Activated CD4-positive, alpha-beta T cell treated with anti-CD3 and anti-CD28 coated beads for 4 hours (primary cell): ENCODE measurements at regions not wholly inside any gene's neighbourhood (a gene's known extent, or its start where the extent isn't known, plus 50 kb on each side); places are given as distances from the start of the nearest gene placed in this dataset.

Experiments used
- DNase-seq, 2 donors: peaks; one replicate each; pipeline ENCODE4 v3.0.0-alpha.2; 2020

GRCh38 chr1:114314098-114314497 lies 160.4 kb upstream of the SYT6 start:
- DNase-seq: no peak

- no peak for DNase-seq
These were observed 157.1 kb upstream of the SYT6 start for GRCh38 chr1:114310695-114311271.

GRCh38 chr1:114302821-114303220 lies 149.2 kb upstream of the SYT6 start:
- DNase-seq: no peak

DNA sequence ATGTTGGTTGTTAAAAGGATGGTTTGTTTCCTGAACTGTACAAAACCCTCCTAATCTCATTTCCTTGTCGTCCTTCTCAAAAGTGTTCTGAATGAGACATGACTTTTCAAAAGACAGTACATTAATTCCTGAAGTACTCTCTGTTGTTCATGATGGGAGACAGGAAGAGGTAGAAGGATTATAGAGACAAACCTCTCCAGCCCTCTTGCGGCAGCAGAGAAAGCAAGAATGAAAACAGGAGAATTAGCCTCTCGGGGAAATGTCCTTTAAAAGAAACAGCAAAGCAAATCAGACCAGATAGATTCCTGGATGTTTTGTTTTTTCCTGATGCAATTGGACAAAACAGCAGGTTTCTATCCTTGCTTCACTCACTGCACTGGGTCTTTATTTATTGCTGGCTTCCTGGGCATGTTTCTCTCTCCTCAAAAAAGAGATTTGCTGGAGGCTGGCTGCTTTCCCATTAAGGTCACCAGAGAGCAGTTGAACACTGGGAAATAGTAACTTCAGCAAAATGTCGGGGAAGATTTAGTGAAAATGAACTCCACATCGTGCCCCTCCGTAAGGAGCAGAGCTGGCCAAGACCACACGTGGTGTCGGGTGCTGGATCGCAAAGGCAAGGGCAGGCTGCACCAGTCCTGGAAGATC lies 145.8 kb upstream of the SYT6 start:
- no peak for DNase-seq

- DNase-seq: no peak
These were observed 144.3 kb upstream of the SYT6 start for GRCh38 chr1:114298008-114298407.

DNA sequence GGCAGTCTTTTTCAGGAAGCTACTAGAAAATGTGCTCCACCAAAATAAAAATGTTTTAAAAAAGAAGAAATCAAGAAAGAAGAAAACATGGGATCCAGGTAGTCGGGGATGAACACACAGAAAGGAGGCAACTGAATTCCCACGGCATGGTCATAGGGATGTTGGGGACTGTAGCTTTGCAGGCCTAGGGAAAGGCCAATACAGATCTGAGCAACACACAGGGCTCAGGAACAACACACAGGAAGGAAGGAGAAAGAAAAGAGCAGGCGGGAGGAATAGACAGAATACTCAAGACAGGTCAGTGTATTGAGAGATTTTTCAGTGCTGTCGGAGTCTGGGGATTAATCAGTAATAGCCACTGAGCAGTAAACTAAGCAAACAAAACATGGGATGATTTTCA lies 142.7 kb upstream of the SYT6 start:
- DNase-seq: no peak

- no peak for DNase-seq
These were observed 141.7 kb upstream of the SYT6 start for GRCh38 chr1:114295321-114295720.

- DNase-seq: no peak
These were observed 139.2 kb upstream of the SYT6 start for GRCh38 chr1:114292835-114293234.

GRCh38 chr1:114292194-114292593 lies 138.5 kb upstream of the SYT6 start:
- DNase-seq: no peak

GRCh38 chr1:114290776-114291175 lies 137.1 kb upstream of the SYT6 start:
- DNase-seq: no peak

GRCh38 chr1:114290341-114290740 lies 136.7 kb upstream of the SYT6 start:
- DNase-seq: no peak

- DNase-seq: no peak
These were observed 136.2 kb upstream of the SYT6 start for GRCh38 chr1:114289824-114290223.

GRCh38 chr1:114289306-114289705 lies 135.6 kb upstream of the SYT6 start:
- DNase-seq: no peak

DNA sequence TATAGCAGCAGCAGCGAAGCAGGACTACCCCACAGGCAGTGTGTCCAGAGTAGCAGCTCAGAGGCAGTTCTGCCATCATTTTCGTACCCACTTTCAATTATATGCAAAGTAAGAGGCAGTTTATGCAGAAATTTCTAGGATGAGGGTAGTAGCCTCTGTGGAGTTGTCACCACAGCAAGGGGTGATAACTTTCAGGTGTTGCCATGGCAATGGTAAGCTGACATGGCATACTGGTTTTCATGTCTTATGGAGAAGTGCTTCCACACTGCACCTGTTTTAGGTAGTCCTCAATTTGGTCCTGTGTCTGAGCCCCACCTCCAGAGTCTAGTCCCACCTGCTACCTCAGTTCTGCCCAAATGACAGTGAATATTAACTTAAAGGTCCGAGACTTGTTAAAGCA lies 133.3 kb upstream of the SYT6 start:
- DNase-seq: no peak

DNA sequence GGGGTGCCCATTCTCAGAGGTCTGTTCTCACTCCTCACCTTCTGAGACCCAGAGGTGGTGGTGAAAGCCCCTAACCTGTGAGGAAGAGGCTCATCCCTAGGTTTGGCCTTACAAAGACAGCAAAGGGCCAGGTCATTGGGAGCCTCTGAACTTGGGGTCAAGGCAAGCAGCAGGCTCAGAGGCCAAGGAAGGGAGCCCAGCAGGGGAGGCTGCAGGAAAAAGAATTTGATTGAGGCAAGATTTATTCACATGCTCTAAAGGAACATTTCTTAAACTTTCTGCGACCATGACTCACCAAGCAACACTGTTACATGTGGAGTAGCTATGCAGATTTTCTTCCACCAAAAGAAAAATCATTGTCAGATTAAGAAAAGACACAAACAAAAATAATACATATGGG lies 132.5 kb upstream of the SYT6 start:
- DNase-seq: no peak

DNA sequence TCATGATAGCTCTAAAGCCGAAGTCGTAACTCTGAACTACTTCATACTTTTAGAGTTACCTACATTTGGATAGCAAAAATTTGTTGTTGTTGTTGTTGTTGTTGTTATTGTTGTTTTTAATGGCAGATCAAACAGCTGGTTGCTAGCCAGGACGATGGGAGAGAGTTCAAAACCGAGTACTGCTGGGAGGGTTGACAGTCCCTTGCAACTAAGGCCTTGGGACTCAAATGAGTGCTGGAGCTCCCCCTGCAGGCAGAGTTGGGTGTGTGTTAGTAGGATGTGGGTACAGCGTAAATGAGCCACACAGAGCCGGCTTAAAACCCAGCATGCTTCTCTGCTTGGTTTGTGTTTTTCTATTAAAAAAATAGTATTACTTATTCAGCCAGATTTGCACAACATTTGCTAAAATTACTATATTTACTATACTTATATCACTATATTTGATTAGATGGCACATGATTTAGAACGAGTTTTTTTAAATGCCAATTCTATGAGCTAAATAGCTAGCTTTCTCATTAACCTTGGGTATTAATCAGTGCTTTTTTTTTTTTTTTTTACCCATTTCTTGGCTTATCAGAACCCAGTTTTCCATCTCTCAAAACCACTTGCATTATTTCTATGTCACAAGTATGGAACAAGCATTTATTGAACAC lies 129.2 kb upstream of the SYT6 start:
- peak; percentile 78 to 85 for DNase-seq

GRCh38 chr1:114278911-114279310 lies 125.2 kb upstream of the SYT6 start:
- DNase-seq: no peak

DNA sequence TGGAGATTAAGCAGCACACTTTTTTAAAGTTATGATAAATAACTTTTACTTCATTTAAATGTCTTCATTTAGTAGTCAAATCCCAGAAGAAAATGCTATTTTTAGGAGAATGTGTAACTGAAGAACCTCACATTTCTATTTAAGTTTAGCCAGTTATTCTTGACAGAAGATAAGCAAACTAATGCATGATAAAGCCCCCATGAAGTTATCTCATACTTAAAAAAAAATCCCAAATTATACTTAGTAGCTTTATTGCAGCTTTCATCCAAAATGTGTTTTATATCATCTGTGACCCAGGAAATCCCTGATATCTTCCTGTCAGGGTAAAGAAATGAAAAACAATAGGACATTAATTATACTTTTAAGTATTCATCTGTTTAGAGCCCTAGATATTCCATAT lies 124.8 kb upstream of the SYT6 start:
- no peak for DNase-seq

GRCh38 chr1:114274621-114275317 lies 121.1 kb upstream of the SYT6 start:
- no peak for DNase-seq

DNA sequence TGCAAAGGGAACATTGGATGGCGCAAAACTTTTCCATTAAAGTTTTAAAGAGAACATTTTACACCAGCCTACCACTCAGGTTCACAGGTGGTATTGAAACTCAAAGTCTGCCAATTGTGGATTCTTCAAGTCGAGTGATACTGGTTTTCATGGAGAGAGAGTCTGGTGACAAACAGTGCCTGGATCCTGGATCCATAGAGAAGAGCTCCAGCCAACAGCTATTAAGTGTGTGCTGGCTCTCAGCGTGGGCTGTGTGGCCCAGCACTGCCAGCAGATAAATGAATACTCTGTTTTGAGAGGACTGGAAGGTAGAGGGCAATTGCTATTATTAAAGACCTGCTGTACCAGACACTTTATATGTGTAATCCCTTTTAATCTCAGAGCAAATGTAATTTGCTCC lies 118.9 kb upstream of the SYT6 start:
- DNase-seq: no peak

GRCh38 chr1:114270718-114271117 lies 117.0 kb upstream of the SYT6 start:
- DNase-seq: no peak

- no peak for DNase-seq
These were observed 116.6 kb upstream of the SYT6 start for GRCh38 chr1:114270282-114270681.

DNA sequence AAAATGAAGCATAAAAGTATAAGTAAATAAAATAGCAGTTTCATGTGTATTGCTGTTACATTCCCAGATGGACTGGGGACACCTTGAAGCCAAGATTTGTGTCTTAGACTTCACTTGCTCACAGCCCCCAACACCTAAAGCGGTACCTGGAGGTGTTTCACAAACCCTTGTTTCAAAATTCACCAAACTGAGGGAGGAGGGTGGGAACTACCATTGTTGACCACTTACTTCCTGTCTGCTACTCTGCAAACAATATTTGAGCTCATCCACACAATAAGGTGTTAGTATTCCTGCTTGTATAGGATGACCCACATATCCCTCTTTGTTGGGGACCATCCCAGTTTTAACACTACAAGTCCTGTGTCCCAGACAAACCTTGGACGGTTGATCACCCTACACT lies 115.9 kb upstream of the SYT6 start:
- DNase-seq: no peak

DNA sequence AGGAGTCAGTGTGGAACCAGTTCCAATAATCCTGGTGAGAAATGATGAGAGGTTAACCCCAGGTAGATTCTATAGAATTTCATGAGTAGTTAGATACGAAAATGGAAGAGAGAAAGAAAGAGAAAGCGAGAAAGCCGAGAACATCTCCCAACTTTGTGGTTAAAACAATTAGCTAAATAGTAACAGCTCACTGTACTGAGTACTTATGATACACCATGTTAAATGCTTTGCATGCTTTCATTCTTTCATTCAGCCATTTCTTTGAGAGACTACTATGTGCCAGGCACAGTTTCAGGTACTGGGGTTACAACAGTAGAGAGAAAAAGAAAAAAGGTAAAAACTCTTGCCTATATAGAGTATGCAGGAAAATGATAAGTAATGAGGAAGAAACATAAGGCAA lies 109.7 kb upstream of the SYT6 start:
- DNase-seq: no peak
